ENCODE measurements at regions not wholly inside any gene's neighbourhood (a gene's known extent, or its start where the extent isn't known, plus 50 kb on each side); places are given as distances from the start of the nearest gene placed in this dataset.

GRCh38 chr3:45283471-45283870 is 57.4 kb upstream of the TMEM158 start:
- TF ChIP-seq YY1 (tag by site-specific recombination; IDR thresholded peaks at IDR 0.05) (no peak), CTCF (tag by site-specific recombination; IDR thresholded peaks at IDR 0.05) (no peak), SALL2 (tag by site-specific recombination; IDR thresholded peaks at IDR 0.05; ENCODE audit: borderline replicate concordance) (no peak), ZNF121 (tag by site-specific recombination; IDR thresholded peaks at IDR 0.05) (no peak), ZNF140 (tag by site-specific recombination; IDR thresholded peaks at IDR 0.05) (no peak), ZNF664 (tag by site-specific recombination; IDR thresholded peaks at IDR 0.05) (no peak), ZNF549 (tag by site-specific recombination; IDR thresholded peaks at IDR 0.05) (no peak), ZNF19 (tag by site-specific recombination; IDR thresholded peaks at IDR 0.05; ENCODE audit: low read depth) (no peak), ZFP37 (tag by site-specific recombination; IDR thresholded peaks at IDR 0.05) (no peak), ZNF146 (tag by site-specific recombination; IDR thresholded peaks at IDR 0.05) (no peak), ELK4 (IDR thresholded peaks at IDR 0.05; ENCODE audit: borderline replicate concordance, low read depth, low read length) (no peak), GLIS1 (tag by site-specific recombination; IDR thresholded peaks at IDR 0.05) (no peak), PRDM10 (tag by site-specific recombination; IDR thresholded peaks at IDR 0.05) (no peak)
